Astrocyte (in vitro differentiated cells and primary cell): ENCODE measurements at regions not wholly inside any gene's neighbourhood (a gene's known extent, or its start where the extent isn't known, plus 50 kb on each side); places are given as distances from the start of the nearest gene placed in this dataset.

ENCODE experiments used
- EZH2 ChIP-seq: IDR thresholded peaks from 2 replicates; pipeline ENCODE4 v1.6.1; 2012; ENCODE audit warnings: mild to moderate bottlenecking, low read length, inconsistent platforms; ENCODE audit not compliant: insufficient read depth
- TF ChIP-seq, protein P1 (sequence below): IDR thresholded peaks from 2 replicates; pipeline ENCODE4 v1.5.1; 2011; ENCODE audit warnings: low read depth, mild to moderate bottlenecking, inconsistent platforms, low read length, moderate library complexity; ENCODE audit not compliant: insufficient read depth

DNA sequence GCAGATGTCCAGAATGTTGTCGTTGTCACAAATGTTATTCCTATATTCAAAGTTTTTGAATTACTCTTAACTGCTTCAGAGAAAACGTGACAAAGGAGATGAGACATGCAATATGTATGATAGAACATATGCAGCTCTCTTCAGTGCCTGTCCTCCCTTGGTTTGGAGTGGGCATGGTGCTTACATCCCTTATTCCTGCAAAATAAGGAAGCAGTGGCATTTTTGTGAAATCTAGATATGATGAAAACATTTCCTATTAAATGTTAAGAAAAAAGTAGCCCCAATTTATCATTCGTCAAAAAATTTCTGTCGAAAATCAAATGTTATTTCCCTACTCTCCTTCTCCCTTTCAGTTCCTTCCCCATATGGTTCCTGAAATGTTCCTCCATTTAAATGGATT lies 457.5 kb upstream of the FANCL start:
- TF ChIP-seq, protein P1, sequence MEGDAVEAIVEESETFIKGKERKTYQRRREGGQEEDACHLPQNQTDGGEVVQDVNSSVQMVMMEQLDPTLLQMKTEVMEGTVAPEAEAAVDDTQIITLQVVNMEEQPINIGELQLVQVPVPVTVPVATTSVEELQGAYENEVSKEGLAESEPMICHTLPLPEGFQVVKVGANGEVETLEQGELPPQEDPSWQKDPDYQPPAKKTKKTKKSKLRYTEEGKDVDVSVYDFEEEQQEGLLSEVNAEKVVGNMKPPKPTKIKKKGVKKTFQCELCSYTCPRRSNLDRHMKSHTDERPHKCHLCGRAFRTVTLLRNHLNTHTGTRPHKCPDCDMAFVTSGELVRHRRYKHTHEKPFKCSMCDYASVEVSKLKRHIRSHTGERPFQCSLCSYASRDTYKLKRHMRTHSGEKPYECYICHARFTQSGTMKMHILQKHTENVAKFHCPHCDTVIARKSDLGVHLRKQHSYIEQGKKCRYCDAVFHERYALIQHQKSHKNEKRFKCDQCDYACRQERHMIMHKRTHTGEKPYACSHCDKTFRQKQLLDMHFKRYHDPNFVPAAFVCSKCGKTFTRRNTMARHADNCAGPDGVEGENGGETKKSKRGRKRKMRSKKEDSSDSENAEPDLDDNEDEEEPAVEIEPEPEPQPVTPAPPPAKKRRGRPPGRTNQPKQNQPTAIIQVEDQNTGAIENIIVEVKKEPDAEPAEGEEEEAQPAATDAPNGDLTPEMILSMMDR, result no peak
- TF ChIP-seq EZH2, result no peak
